ENCODE measurements at regions not wholly inside any gene's neighbourhood (a gene's known extent, or its start where the extent isn't known, plus 50 kb on each side); places are given as distances from the start of the nearest gene placed in this dataset.
A peak's percentile ranks its signal among the peaks of the same experiment; 100 is the strongest.
"Not testable (repeated sequence)": the region's sequence is repeated elsewhere in the genome, so short reads cannot be mapped to it uniquely, and the experiment has no call there.

DNA sequence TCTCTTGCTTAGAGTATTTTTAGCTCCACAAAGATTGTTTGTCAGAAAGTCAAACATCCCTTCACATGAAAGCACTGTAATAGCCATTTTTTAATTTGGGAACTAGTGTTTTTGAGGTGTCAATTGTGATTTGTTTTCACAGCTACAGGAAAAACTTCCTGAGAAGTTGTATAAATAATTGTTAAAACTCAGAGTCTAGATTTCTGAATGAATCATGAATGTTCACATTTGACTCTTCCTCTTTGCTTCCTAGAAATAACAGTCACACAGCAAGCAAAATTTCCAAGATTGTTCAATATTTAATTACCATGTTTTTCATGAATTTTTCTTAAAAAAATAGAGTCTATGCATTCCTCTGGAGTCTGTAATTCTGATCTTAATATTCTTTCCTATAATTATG, 156.9 kb upstream of the SLC7A11 start:
- DNase-seq (ENCODE audit: low read depth), result no peak

GRCh38 chr4:138398322-138398721, 156.2 kb upstream of the SLC7A11 start:
- DNase-seq (ENCODE audit: low read depth), result no peak

DNA sequence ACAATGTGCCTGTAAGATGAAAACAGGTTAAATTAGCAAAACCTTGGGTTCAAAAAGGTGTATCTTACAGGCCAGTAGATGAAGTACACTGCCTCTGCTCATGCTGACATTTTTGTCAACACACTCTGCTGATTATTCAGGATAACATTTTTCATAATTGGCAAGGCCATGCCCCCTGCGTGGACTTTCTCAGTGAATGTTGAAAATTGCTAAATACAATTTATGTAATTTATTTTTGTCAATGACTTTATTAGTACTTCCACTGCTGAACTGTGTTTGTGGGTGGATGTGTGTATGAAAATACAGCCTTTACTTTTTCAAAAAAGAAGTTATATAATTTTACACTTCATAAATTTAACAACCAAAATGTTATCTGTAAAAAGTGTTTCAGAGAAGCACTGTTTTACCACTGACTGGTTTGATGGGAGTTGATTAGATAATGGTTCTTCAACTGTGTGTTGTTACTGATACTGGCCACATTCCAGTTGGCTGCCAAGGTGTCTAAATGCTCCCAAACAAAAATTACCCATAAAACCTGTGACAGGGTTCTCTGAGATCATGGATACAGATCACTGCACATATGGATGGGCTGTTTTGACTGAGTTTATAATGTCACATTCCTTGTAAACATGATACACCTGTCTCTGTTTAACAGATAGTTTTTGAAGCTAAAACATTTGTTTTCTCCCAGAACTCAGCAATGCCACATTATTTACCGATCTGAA, 151.9 kb upstream of the SLC7A11 start:
- DNase-seq (ENCODE audit: low read depth), result no peak

DNA sequence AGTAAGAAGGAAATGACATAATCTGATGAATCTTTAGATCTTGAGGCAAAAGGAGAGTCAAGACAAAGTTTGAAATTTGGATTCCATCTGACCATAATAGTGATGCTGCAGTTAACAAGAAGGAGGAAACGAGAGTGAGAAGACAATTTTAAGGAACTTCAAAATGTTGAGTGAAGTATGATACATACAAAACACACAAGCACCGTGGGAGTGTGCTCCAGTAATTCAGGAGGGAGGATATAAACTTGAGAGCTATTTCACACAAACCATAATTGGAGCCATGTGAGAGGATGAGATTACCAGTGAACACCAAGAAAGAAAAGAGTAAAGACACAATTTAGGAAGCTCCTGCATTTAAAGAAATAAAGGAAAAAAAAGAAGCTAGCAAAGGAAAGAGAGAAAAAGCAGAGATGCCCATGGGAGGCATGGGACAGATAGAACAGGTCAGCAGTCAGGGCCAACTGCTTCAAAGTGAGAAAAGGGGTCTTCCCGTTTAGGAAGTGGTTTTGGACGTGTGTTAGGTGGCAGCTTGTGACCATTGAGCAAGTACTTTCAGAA, 150.7 kb upstream of the SLC7A11 start:
- DNase-seq (ENCODE audit: low read depth), result no peak

DNA sequence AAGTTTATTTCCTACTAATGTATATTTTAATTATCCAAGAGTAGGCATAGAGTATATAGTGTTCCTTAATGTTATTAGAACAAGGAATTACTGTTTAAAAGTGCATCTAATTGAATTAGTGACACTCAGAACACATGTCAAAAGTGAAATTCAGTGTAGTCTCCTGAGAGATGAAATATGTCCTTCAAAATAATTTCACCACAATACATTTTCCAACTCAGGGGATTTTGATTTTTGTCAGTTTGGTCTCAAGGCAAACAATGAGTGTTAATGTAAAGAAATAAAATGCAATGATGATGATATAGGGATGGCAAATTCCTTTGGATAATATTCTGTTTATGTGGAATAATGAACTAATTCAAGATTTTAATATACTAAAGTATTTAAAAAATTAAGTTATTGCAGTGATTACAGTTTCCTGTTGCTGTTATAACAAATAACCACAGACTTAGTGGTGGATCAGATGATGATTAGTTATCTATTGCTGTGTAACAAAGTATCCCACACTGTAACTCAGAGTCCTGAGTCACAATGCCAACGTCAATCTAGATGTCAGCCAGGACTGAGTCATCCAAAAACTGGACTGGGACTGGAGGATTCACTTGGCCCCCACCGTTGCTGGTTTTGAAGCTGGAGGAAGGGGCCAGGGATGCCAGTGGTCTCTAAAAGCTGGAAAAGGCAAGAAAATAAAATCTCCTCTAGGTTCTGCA, 148.0 kb upstream of the SLC7A11 start:
- no peak for DNase-seq (ENCODE audit: low read depth)

- DNase-seq (ENCODE audit: low read depth), result no peak
Measured at GRCh38 chr4:138374947-138375346, 132.8 kb upstream of the SLC7A11 start.

GRCh38 chr4:138367942-138368341, 125.8 kb upstream of the SLC7A11 start:
- DNase-seq (ENCODE audit: low read depth), result no peak

GRCh38 chr4:138352446-138352845, 110.3 kb upstream of the SLC7A11 start:
- DNase-seq (ENCODE audit: low read depth), result not testable (repeated sequence)

- DNase-seq (ENCODE audit: low read depth), result peak; percentile 43
Measured at GRCh38 chr4:138348055-138348454, 105.9 kb upstream of the SLC7A11 start.

DNA sequence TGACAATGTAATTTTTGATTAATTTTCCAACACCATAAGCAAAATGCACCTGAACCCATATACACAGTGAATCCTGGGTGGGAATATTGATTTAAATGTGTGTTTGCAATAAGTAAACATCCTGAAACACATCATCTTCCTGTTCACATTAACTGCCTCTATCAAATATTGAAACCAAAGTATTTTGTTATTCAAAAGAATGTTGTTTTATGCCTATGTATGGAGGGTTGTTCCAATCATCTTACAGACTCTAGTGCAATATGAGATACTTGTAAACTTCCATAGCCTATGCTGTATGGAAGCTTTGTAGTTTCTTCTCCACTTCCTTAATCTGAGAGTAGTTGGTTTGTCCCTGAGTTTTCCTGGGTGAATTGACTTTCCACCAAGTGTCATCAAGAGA, 105.4 kb upstream of the SLC7A11 start:
- no peak for DNase-seq (ENCODE audit: low read depth)

DNA sequence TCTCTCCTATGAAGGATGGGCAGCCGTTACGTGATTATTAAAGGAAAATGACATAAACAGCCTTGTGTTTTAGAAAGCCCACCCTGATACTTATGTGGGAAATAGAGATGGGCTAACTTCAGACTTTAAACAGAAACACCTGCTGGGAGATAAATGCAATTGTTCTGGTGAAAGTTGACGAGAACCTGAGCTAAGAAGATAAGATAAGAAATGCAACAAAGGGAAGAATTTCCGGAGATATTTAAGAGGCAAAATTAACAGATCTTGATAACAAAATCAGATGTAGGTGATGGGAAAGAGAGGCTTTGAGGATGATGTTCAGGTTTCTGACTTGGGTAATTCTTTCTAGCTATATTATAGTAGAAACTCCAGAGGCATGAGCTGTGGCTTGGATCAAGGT, 102.7 kb upstream of the SLC7A11 start:
- no peak for DNase-seq (ENCODE audit: low read depth)

DNA sequence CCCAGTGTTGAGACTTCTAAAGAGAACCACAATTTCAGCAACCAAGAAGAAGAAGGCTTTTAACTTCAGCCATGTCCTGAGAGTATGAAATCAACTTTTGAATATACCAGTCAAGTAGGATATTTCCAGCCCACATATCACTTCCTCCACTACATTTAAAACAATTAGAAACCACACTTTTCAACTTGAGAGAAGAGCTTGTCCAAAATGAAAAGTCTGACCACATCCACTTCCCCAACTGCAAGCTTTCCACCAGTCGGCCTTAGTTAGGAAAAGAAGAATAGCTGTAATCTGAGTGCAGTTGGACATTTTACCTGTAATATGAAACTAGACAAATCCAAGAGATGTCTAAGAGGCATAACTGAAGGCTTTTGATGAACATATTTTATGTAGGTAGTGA, 101.9 kb upstream of the SLC7A11 start:
- no peak for DNase-seq (ENCODE audit: low read depth)

DNA sequence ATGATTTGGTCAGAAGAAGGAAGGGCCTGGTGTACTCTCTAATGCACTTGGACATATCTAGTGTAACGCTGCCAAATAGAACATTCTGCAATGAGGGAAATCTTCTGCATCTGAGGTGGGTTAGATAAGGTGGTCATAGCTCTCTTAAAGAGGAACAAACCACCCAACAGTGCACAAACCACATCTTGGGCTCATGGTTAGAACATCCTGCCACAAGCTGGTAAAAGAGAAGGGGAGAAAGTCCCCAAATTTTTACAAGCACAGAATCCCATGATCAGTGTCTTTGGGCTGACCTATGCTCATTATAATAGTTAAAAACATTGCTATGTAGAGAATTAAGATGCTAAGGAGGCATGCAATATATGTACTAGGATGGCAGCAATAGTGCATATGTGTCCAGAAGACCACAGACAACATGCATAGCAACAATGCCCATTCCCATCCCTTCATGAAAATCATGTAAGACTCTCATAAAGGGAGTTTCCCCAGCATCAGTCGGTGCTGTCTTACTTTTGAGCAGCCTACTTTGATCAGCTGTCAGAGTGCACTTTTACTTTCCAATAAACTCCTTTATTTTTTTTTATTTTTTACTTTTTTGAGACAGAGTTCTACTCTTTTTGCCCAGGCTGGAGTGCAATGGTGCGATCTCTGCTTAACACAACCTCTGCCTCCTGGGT, 99.7 kb upstream of the SLC7A11 start:
- no peak for DNase-seq (ENCODE audit: low read depth)

DNA sequence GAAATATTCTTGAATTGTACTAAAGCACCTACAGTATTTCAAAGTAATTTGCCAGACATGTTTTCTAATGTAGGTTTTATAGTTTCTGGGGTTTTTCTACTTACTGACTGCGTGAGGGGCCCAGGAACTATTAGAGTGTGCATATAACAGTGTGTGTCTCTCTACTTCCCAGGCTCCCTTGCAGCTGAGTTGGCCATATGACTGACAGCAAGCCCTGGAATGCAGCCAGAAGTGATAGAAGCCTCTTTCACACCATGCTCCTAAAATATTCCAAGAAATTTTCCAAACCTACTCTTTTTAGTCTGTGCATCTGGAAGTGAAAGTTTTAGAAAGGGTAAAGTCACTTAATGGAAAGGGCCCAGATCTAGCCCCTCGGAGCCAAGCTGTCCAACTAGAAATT, 96.7 kb upstream of the SLC7A11 start:
- DNase-seq (ENCODE audit: low read depth), result no peak

- DNase-seq (ENCODE audit: low read depth), result not testable (repeated sequence)
Measured at GRCh38 chr4:138338222-138338621, 96.1 kb upstream of the SLC7A11 start.

GRCh38 chr4:138334346-138335016, 92.3 kb upstream of the SLC7A11 start:
- no peak for DNase-seq (ENCODE audit: low read depth)

DNA sequence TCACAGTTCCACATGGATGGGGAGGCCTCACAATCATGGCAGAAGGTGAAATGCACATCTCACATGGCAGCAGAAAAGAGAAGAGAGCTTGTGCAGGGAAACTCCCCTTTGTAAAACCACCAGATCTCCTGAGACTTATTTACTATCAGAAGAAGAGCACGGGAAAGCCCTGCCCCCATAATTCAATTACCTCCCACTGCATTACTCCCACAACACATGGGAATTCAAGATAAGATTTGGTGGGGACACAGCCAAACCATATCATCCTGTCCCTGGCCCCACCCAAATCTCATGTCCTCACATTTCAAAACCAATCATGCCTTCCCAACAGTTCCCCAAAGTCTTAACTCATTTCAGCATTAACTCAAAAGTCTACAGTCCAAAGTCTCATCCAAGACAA, 90.3 kb upstream of the SLC7A11 start:
- DNase-seq (ENCODE audit: low read depth), result not testable (repeated sequence)

- DNase-seq (ENCODE audit: low read depth), result no peak
Measured at GRCh38 chr4:138330531-138330930, 88.4 kb upstream of the SLC7A11 start.

- DNase-seq (ENCODE audit: low read depth), result no peak
Measured at GRCh38 chr4:138329506-138330070, 87.4 kb upstream of the SLC7A11 start.

GRCh38 chr4:138327338-138327737, 85.2 kb upstream of the SLC7A11 start:
- DNase-seq (ENCODE audit: low read depth), result no peak

DNA sequence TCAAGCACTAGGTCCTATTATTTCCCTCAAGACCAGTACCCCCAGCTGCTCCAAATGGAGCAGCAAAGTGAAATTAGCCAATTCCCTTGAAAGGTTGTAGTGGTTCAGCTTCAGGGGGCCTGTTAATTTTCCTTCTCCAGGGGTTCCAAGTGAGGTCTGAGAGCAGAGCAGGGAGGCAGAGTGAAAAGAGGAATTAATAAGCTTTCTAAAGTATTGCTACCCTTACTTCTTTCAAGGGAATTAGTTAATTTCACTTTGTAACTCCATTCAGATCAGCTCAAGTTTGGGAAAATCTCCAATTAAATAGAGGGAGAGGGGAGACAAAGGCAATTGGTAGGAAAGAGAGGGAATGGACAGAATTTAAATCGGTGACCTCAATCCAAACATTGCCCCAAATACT, 78.7 kb upstream of the SLC7A11 start:
- no peak for DNase-seq (ENCODE audit: low read depth)

DNA sequence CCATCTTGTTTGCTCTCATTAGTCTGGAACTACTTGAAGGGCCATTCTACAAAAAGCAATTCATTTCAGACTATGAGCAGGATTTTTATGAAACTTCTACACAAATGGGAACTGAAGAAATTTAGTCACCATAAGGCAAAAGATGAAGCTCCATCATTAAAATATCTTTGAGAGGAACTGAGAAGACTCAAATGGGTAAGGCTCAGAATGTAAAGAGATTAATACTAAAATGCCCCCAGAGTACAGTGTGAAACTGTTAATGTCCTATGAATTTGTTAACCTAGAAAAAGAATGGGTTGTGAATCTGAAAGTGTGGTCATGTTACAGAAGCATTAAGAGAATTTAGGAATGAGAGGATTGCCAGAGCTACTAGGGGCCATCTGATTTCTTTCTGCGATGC, 77.9 kb upstream of the SLC7A11 start:
- DNase-seq (ENCODE audit: low read depth), result no peak
